K562 (cell line): ENCODE measurements at regions not wholly inside any gene's neighbourhood (a gene's known extent, or its start where the extent isn't known, plus 50 kb on each side); places are given as distances from the start of the nearest gene placed in this dataset.

Experiments used
- ATAC-seq: fragments of 200-7000 bp; cut with Tn5 transposase; 3 replicates; pipeline ENCODE4 v1.9.1; 2020; ENCODE audit warnings: moderate library complexity
- BruUV-seq: library from RNA; stranded (reverse); fragments of 400-500 nt; replicated peaks from 2 replicates; lab custom pipeline; 2021; lab: Mats Ljungman, UMichigan
- CTCF ChIA-PET: fragments of 300-600 bp; formaldehyde crosslinking; extraction: SDS; loops from one replicate; lab custom pipeline; 2021; ENCODE audit warnings: low intra/inter-chr PET ratio; lab: Yijun Ruan, JAX
- POLR2A ChIA-PET: fragments of 300-600, 350-650 bp; sonication (Branson Sonifier 250); formaldehyde crosslinking; extraction: SDS; loops from one replicate; lab custom pipeline; 2021; ENCODE audit warnings: antibody characterized with exemption, inconsistent platforms; lab: Yijun Ruan, JAX
- DNase-seq, 4 experiments: peaks; one replicate each; pipeline versions ENCODE4 v3.0.0 to v3.0.0-alpha.2; 2011 to 2018; ENCODE audit warnings: low spot score in 3 of 4, mixed read lengths in 3 of 4; ENCODE audit errors: extremely low read depth in 1 of 4
- FAIRE-seq: peaks from 2 replicates; lab custom pipeline; 2011; peaks lifted over from hg19 to GRCh38; lab: Jason Lieb, UNC
- H2AFZ ChIP-seq: 2 replicates; pipeline ENCODE4 v1.6.0; 2011; ENCODE audit warnings: low read depth, low read length, control low read depth, inconsistent platforms
- H3K27ac ChIP-seq: fragments of 200-600 bp; 3 replicates; pipeline ENCODE4 v1.8.0; 2011; ENCODE audit warnings: low read depth, mild to moderate bottlenecking, control low read depth, inconsistent platforms, low read length, moderate library complexity, mixed read lengths; ENCODE audit errors: extremely low read depth
- H3K27me3 ChIP-seq, 2 experiments: fragments of 300-600 bp in 1 of 2; 2 replicates in 1 of 2; 3 replicates in 1 of 2; pipeline versions ENCODE4 v1.6.0 to v1.8.0; 2011; ENCODE audit warnings: inconsistent platforms in 2 of 2, low read length in 2 of 2, mild to moderate bottlenecking in 1 of 2, mixed read lengths in 1 of 2, moderate library complexity in 1 of 2; ENCODE audit not compliant: control insufficient read depth in 2 of 2, insufficient read depth in 2 of 2
- H3K36me3 ChIP-seq: fragments of 300-600 bp; 3 replicates; pipeline ENCODE4 v1.8.0; 2011; ENCODE audit warnings: mild to moderate bottlenecking, low read length, inconsistent platforms; ENCODE audit not compliant: control insufficient read depth, insufficient read depth
- H3K4me1 ChIP-seq, 2 experiments: fragments of 200-600 bp in 1 of 2; replicated peaks in 1 of 2; 2 replicates in 1 of 2; 3 replicates in 1 of 2; pipeline versions ENCODE4 v1.5.1 to v1.8.0; 2011; ENCODE audit warnings: inconsistent platforms in 2 of 2, low read length in 2 of 2, mild to moderate bottlenecking in 1 of 2, mixed read lengths in 1 of 2, moderate library complexity in 1 of 2; ENCODE audit not compliant: control insufficient read depth in 2 of 2, insufficient read depth in 2 of 2
- H3K4me2 ChIP-seq: 2 replicates; pipeline ENCODE4 v1.6.1; 2011; ENCODE audit warnings: low read length, control low read depth, inconsistent platforms, mixed read lengths; ENCODE audit not compliant: insufficient read depth
- H3K4me3 ChIP-seq: fragments of 200-600 bp; sonication (generic), shearing (Covaris generic); 2 replicates; pipeline ENCODE4 v1.5.1; 2016; ENCODE audit warnings: control low read depth, inconsistent platforms
- H3K79me2 ChIP-seq: fragments of 200-600 bp; 3 replicates; pipeline ENCODE4 v1.8.0; 2011; ENCODE audit warnings: low read length, inconsistent platforms; ENCODE audit not compliant: control insufficient read depth, insufficient read depth
- H3K9ac ChIP-seq, 2 experiments: 2 replicates each; pipeline versions ENCODE4 v1.6.0 to v1.6.1; 2011; ENCODE audit warnings: low read depth in 2 of 2, low read length in 2 of 2, control low read depth in 1 of 2, inconsistent platforms in 1 of 2, mild to moderate bottlenecking in 1 of 2, mixed read lengths in 1 of 2; ENCODE audit not compliant: insufficient read depth in 1 of 2
- H3K9me1 ChIP-seq: one replicate; pipeline ENCODE4 v1.6.0; 2011; ENCODE audit warnings: inconsistent platforms, mild to moderate bottlenecking, low read length, moderate library complexity; ENCODE audit not compliant: control insufficient read depth, insufficient read depth
- H3K9me3 ChIP-seq: replicated peaks from 2 replicates; pipeline ENCODE4 v1.5.1; 2011; ENCODE audit warnings: low read depth, low read length, inconsistent platforms; ENCODE audit not compliant: control insufficient read depth, insufficient read depth
- H4K20me1 ChIP-seq: replicated peaks from 2 replicates; pipeline ENCODE4 v1.6.1; 2011; ENCODE audit warnings: low read length, inconsistent platforms, mixed read lengths; ENCODE audit not compliant: control insufficient read depth, insufficient read depth
- HIVEP1 ChIP-seq: fragments of 250-450 bp; sonication (Bioruptor Pico); IDR thresholded peaks from 2 replicates; pipeline ENCODE4 v1.4.0; 2020; ENCODE audit warnings: mild to moderate bottlenecking
- HLTF ChIP-seq: fragments of 450-650 bp; IDR thresholded peaks from 2 replicates; pipeline ENCODE4 v1.6.1; 2016
- RBM17 ChIP-seq: fragments of 200-400 bp; formaldehyde crosslinking; IDR thresholded peaks from 2 replicates; pipeline ENCODE4 v1.6.1; 2017; ENCODE audit warnings: low read depth, mild to moderate bottlenecking, low read length, borderline replicate concordance
- WGBS: fragments of 100-300 bp; shearing (Covaris generic); methylation state at CpG from one replicate; pipeline ENCODE4 v1.1.6; 2016; ENCODE audit warnings: low coverage, mixed read lengths; ENCODE audit not compliant: insufficient coverage; ENCODE audit errors: missing lambda C conversion rate; 5-methylcytosine and 5-hydroxymethylcytosine counted together
- in situ Hi-C: fragments of 300-500 bp; cut with MboI; formaldehyde crosslinking; loops from 4 replicates; pipeline ENCODE4 v1.15.0; 2018; ENCODE audit warnings: inconsistent platforms, mixed read lengths
- intact Hi-C: fragments of 100-400 bp; cut with micrococcal nuclease; formaldehyde crosslinking; loops from 2 replicates; pipeline ENCODE4 v1.14.2; 2022
- TF ChIP-seq, protein P1 (sequence below): sonication (generic); formaldehyde crosslinking; IDR thresholded peaks from 2 replicates; pipeline ENCODE4 v1.8.1; 2023; ENCODE audit warnings: missing genetic modification reagents, mild to moderate bottlenecking, borderline replicate concordance

DNA sequence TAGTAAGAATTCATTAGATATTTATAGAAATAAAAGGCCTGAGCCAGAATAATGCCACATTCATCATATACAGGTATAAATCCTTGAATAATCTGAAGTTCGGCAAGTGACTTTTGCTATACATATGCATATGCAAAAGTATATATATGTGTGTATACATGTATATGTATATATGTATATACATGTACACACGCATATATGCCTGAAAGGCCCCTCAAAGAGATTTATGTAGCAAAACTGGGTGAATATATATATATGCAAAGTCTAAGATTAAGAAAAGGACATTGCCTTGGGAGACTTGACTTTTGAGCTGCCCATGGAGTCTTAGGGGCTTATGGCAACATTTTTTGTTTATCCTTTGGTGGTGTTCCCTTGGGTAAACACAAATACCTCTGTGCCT is 231.4 kb downstream of the BMP2 start:
- no TSS peak for BruUV-seq
- no peak for DNase-seq
- no peaks in the 10 kb centered on the region for H3K9me3 ChIP-seq
- in situ Hi-C loops = no loop called here
- no peak overlapping the region for H3K4me2 ChIP-seq
- no peak overlapping the region for H3K27ac ChIP-seq
- intact Hi-C loops = no loop called here
- H3K4me3 ChIP-seq = no peak overlapping the region
- no peaks in the 10 kb centered on the region for H3K9me1 ChIP-seq
- H4K20me1 ChIP-seq = no peaks in the 10 kb centered on the region
- CTCF ChIA-PET = no interaction called here
- no peaks in the 10 kb centered on the region for H3K4me1 ChIP-seq
- POLR2A ChIA-PET = interaction anchor here (0.6 kb wide), 1 partner anchor 32 kb away, joined by 3 read pairs; no protein-coding TSS in a partner anchor
- FAIRE-seq = no peak
- H3K9ac ChIP-seq = no peak overlapping the region
- WGBS = 6% methylated on average over 2 of the region's 2 CpGs
- H2AFZ ChIP-seq = no peak overlapping the region
- H3K79me2 ChIP-seq = no peaks in the 10 kb centered on the region
- H3K27me3 ChIP-seq = no peaks in the 10 kb centered on the region
- no peak for TF ChIP-seq HLTF
- TF ChIP-seq RBM17 = no peak
- TF ChIP-seq, protein P1, sequence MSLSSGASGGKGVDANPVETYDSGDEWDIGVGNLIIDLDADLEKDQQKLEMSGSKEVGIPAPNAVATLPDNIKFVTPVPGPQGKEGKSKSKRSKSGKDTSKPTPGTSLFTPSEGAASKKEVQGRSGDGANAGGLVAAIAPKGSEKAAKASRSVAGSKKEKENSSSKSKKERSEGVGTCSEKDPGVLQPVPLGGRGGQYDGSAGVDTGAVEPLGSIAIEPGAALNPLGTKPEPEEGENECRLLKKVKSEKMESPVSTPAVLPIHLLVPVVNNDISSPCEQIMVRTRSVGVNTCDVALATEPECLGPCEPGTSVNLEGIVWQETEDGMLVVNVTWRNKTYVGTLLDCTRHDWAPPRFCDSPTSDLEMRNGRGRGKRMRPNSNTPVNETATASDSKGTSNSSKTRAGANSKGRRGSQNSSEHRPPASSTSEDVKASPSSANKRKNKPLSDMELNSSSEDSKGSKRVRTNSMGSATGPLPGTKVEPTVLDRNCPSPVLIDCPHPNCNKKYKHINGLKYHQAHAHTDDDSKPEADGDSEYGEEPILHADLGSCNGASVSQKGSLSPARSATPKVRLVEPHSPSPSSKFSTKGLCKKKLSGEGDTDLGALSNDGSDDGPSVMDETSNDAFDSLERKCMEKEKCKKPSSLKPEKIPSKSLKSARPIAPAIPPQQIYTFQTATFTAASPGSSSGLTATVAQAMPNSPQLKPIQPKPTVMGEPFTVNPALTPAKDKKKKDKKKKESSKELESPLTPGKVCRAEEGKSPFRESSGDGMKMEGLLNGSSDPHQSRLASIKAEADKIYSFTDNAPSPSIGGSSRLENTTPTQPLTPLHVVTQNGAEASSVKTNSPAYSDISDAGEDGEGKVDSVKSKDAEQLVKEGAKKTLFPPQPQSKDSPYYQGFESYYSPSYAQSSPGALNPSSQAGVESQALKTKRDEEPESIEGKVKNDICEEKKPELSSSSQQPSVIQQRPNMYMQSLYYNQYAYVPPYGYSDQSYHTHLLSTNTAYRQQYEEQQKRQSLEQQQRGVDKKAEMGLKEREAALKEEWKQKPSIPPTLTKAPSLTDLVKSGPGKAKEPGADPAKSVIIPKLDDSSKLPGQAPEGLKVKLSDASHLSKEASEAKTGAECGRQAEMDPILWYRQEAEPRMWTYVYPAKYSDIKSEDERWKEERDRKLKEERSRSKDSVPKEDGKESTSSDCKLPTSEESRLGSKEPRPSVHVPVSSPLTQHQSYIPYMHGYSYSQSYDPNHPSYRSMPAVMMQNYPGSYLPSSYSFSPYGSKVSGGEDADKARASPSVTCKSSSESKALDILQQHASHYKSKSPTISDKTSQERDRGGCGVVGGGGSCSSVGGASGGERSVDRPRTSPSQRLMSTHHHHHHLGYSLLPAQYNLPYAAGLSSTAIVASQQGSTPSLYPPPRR (CRISPR knock-in tag) = no peak
- no peak for TF ChIP-seq HIVEP1 (CRISPR knock-in tag)
- ATAC-seq = no peak
- no peaks in the 10 kb centered on the region for H3K36me3 ChIP-seq
